ENCODE measurements at regions not wholly inside any gene's neighbourhood (a gene's known extent, or its start where the extent isn't known, plus 50 kb on each side); places are given as distances from the start of the nearest gene placed in this dataset.

GRCh38 chr10:55283031-55283430, 482.0 kb upstream of the PCDH15 start:
- TF ChIP-seq CTCF (conservative IDR thresholded peaks at IDR 0.05) (no peak), ZFX (IDR thresholded peaks at IDR 0.05) (no peak)

Measured in C4-2B (cell line).